ENCODE measurements at regions not wholly inside any gene's neighbourhood (a gene's known extent, or its start where the extent isn't known, plus 50 kb on each side); places are given as distances from the start of the nearest gene placed in this dataset.

- TF ChIP-seq CTCF (IDR thresholded peaks at IDR 0.05) (no peak), POLR2A (IDR thresholded peaks at IDR 0.05) (no peak)
These were observed 647.8 kb upstream of the SLC35B3 start for GRCh38 chr6:9083108-9083507.
